B cell (primary cell): ENCODE measurements at regions not wholly inside any gene's neighbourhood (a gene's known extent, or its start where the extent isn't known, plus 50 kb on each side); places are given as distances from the start of the nearest gene placed in this dataset.

Source experiments
- ATAC-seq: fragments of 200-7000 bp; cut with Tn5 transposase; one replicate; pipeline ENCODE4 v1.10.0; 2021; ENCODE audit warnings: low read depth, mild to moderate bottlenecking, moderate number of reproducible peaks, moderate library complexity
- CTCF ChIA-PET: fragments of 350-600 bp; sonication (Branson Sonifier 250); formaldehyde crosslinking; loops from one replicate; lab custom pipeline; 2021; ENCODE audit warnings: antibody characterized with exemption, inconsistent platforms; lab: Charles Lee
- POLR2A ChIA-PET: fragments of 350-600 bp; sonication (Branson Sonifier 250); formaldehyde crosslinking; loops from one replicate; lab custom pipeline; 2021; ENCODE audit warnings: antibody characterized with exemption; lab: Charles Lee
- DNase-seq: peaks from one replicate; pipeline ENCODE4 v3.0.0; 2013
- H2AFZ ChIP-seq: 2 replicates; pipeline ENCODE4 v1.6.1; 2012; ENCODE audit warnings: mild to moderate bottlenecking, low read depth, low read length; ENCODE audit not compliant: insufficient read depth, poor library complexity, severe bottlenecking
- H3K27ac ChIP-seq, 2 donors: 1 replicate in 1 of 2; 2 replicates in 1 of 2; pipeline ENCODE4 v1.5.1; 2012 to 2013; ENCODE audit warnings: low read length in 2 of 2, mild to moderate bottlenecking in 2 of 2, moderate library complexity in 1 of 2
- H3K27me3 ChIP-seq, 4 experiments: fragments of 200-600 bp in 1 of 4; sonication (generic) in 1 of 4; replicated peaks in 1 of 4; 1 replicate in 2 of 4; 2 replicates in 2 of 4; pipeline versions ENCODE4 v1.6.1 to v1.7.0; 2013 to 2016; ENCODE audit warnings: low read length in 3 of 4, mild to moderate bottlenecking in 2 of 4, mixed read lengths in 1 of 4, moderate library complexity in 1 of 4; ENCODE audit not compliant: insufficient read depth in 4 of 4, control insufficient read depth in 3 of 4; ENCODE audit errors: control extremely low read depth in 1 of 4
- H3K36me3 ChIP-seq, 2 experiments: replicated peaks in 1 of 2; 1 replicate in 1 of 2; 2 replicates in 1 of 2; pipeline versions ENCODE4 v1.6.1 to v1.7.1; 2013; ENCODE audit warnings: low read length in 1 of 2; ENCODE audit not compliant: insufficient read depth in 2 of 2, control insufficient read depth in 1 of 2; ENCODE audit errors: control extremely low read depth in 1 of 2, extremely low read depth in 1 of 2
- H3K4me1 ChIP-seq, 2 donors: fragments of 200-600 bp in 1 of 2; sonication (generic) in 1 of 2; 1 replicate in 1 of 2; 2 replicates in 1 of 2; pipeline versions ENCODE4 v1.5.1 to v1.6.1; 2013 to 2017; ENCODE audit warnings: low read length in 2 of 2; ENCODE audit not compliant: control insufficient read depth in 2 of 2, insufficient read depth in 2 of 2
- H3K4me2 ChIP-seq: replicated peaks from 2 replicates; pipeline ENCODE3; 2012; ENCODE audit warnings: mild to moderate bottlenecking, low read depth, low read length; ENCODE audit not compliant: poor library complexity, severe bottlenecking
- H3K4me3 ChIP-seq, 5 experiments: fragments of 200-600 bp in 1 of 5; sonication (generic) in 1 of 5; 1 replicate in 3 of 5; 2 replicates in 2 of 5; pipeline versions ENCODE4 v1.5.1 to v1.7.0; 2011 to 2016; ENCODE audit warnings: low read length in 4 of 5, mild to moderate bottlenecking in 4 of 5, low read depth in 2 of 5, control low read depth in 1 of 5, moderate library complexity in 1 of 5; ENCODE audit not compliant: insufficient read depth in 1 of 5; ENCODE audit errors: control extremely low read depth in 1 of 5, extremely low read depth in 1 of 5
- H3K79me2 ChIP-seq: fragments of 200-600 bp; sonication (generic); one replicate; pipeline ENCODE4 v1.6.0; 2016; ENCODE audit warnings: low read length; ENCODE audit not compliant: control insufficient read depth, insufficient read depth
- H3K9ac ChIP-seq: fragments of 200-600 bp; sonication (generic); 2 replicates; pipeline ENCODE4 v1.6.1; 2017; ENCODE audit warnings: mild to moderate bottlenecking, low read length, moderate library complexity
- H3K9me3 ChIP-seq, 3 donors: one replicate each; pipeline versions ENCODE4 v1.6.1 to v1.7.1; 2013; ENCODE audit warnings: low read length in 2 of 3; ENCODE audit not compliant: control insufficient read depth in 2 of 3, insufficient read depth in 1 of 3; ENCODE audit errors: control extremely low read depth in 1 of 3
- H4K20me1 ChIP-seq: 2 replicates; pipeline ENCODE4 v1.6.0; 2012; ENCODE audit warnings: mild to moderate bottlenecking, low read length; ENCODE audit not compliant: insufficient read depth, control insufficient read depth, poor library complexity, severe bottlenecking
- H3K27ac Mint-ChIP-seq: one replicate; pipeline ENCODE4 v1.8.0; 2021; ENCODE audit warnings: mixed read lengths
- H3K27me3 Mint-ChIP-seq: one replicate; pipeline ENCODE4 v1.8.0; 2021; ENCODE audit warnings: mixed read lengths
- H3K4me1 Mint-ChIP-seq: one replicate; pipeline ENCODE4 v1.8.0; 2021; ENCODE audit warnings: mixed read lengths
- H3K4me3 Mint-ChIP-seq: one replicate; pipeline ENCODE4 v1.8.0; 2021; ENCODE audit warnings: mixed read lengths
- H3K9me3 Mint-ChIP-seq: one replicate; pipeline ENCODE4 v1.8.0; 2022; ENCODE audit warnings: mixed read lengths; ENCODE audit not compliant: insufficient read depth
- CTCF ChIP-seq: fragments of 200-600 bp; IDR thresholded peaks from one replicate; pipeline ENCODE4 v1.8.0; 2022; ENCODE audit warnings: antibody characterized with exemption, mild to moderate bottlenecking
- EZH2 ChIP-seq: IDR thresholded peaks from 2 replicates; pipeline ENCODE4 v1.6.1; 2012; ENCODE audit warnings: borderline replicate concordance, low read depth, mild to moderate bottlenecking, moderate library complexity, low read length; ENCODE audit not compliant: insufficient read depth, poor library complexity, severe bottlenecking
- WGBS: methylation state at CpG from one replicate; pipeline ENCODE4 v1.1.5; 2013; ENCODE audit warnings: missing lambda C conversion rate; ENCODE audit not compliant: insufficient coverage; 5-methylcytosine and 5-hydroxymethylcytosine counted together
- intact Hi-C: fragments of 100-400 bp; cut with micrococcal nuclease; formaldehyde crosslinking; loops from one replicate; pipeline ENCODE4 v1.10.0; 2022

DNA sequence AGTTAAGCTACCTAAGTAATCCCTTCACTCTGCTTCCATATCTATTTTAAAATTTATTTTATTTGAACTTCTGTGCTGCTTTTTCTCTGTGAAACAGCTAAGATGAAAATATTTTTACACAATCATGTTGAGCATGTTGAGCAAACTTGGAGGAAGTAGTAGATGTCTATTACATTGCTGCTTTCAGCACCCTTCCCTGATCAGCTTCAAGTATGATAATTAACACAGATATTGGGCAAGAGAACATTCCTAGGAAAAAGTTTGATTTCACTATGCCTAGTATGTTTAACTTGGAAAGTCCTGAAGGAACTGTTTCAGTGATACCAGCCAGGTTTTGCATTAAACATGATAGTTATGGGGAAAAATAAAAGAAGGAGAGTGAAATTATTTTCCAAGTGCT, 283.6 kb downstream of the ELAVL2 start:
- intact Hi-C loops = no loop called here

DNA sequence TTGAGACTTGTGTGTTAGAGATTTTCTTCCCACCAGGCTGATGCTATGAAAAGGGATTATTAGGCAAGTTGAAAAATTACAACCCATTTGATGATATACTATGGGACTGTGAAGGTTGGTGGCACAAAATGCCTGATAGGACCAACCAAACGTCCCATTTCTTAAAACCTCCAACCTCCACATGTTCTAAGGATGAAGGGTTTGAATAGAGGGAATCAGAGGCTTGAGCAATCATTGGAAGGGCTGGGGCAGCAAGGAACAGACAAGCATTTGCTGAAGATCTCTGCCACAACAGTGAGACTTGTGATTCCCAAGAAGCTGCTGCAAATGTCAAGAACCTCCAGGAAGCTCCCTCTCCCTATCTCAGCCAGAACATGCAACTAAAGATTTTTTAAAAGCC, 283.1 kb downstream of the ELAVL2 start:
- H3K4me1 Mint-ChIP-seq = no peaks in the 10 kb centered on the region
- ChIA-PET POLR2A (no interaction called here), CTCF (no interaction called here)
- DNase-seq = no peak
- intact Hi-C loops = no loop called here
- no CpG with 5 or more reads among the region's 1 CpG for WGBS
- Histone ChIP-seq H3K36me3 (no peaks in the 10 kb centered on the region), H3K9me3 (no peaks in the 10 kb centered on the region), H3K27ac (no peak overlapping the region), H3K4me1 (no peaks in the 10 kb centered on the region), H3K9ac (no peak overlapping the region), H2AFZ (no peak overlapping the region), H3K4me2 (no peak overlapping the region), H3K4me3 (no peak overlapping the region), H3K79me2 (no peaks in the 10 kb centered on the region), H3K27me3 (no peaks in the 10 kb centered on the region), H4K20me1 (no peaks in the 10 kb centered on the region)
- no peak overlapping the region for H3K27ac Mint-ChIP-seq
- H3K4me3 Mint-ChIP-seq = no peak overlapping the region
- TF ChIP-seq EZH2 = no peak
- TF ChIP-seq CTCF = no peak
- no peak for ATAC-seq
- peaks cover 6% of the 10 kb centered on the region for H3K9me3 Mint-ChIP-seq
- H3K27me3 Mint-ChIP-seq = no peaks in the 10 kb centered on the region

More for the DNA sequence above, 283.6 kb downstream of the ELAVL2 start:
- no peak for TF ChIP-seq EZH2
- Mint-ChIP-seq H3K4me3 (no peak overlapping the region), H3K9me3 (peaks cover 6% of the 10 kb centered on the region), H3K4me1 (no peaks in the 10 kb centered on the region), H3K27me3 (no peaks in the 10 kb centered on the region), H3K27ac (no peak overlapping the region)
- Histone ChIP-seq H3K27ac (no peak overlapping the region), H3K9ac (no peak overlapping the region), H3K9me3 (no peaks in the 10 kb centered on the region), H3K27me3 (peaks cover 0 to under 1% (median 0%) of the 10 kb centered on the region in 4 experiments), H3K79me2 (no peaks in the 10 kb centered on the region), H3K36me3 (no peaks in the 10 kb centered on the region), H3K4me3 (no peak overlapping the region), H3K4me2 (no peak overlapping the region), H3K4me1 (no peaks in the 10 kb centered on the region), H4K20me1 (no peaks in the 10 kb centered on the region), H2AFZ (no peak overlapping the region)
- ATAC-seq (no peak), DNase-seq (no peak)
- CTCF ChIA-PET = no interaction called here
- POLR2A ChIA-PET = no interaction called here
